ENCODE measurements at regions not wholly inside any gene's neighbourhood (a gene's known extent, or its start where the extent isn't known, plus 50 kb on each side); places are given as distances from the start of the nearest gene placed in this dataset.

GRCh38 chr10:130551676-130552075, 415.5 kb downstream of the GLRX3 start:
- ATAC-seq (no peak), DNase-seq (no peak)
- POLR2A ChIA-PET: no interaction called here
- no peak overlapping the region for H3K4me3 Mint-ChIP-seq
- H3K27me3 Mint-ChIP-seq (ENCODE audit: low read depth): no peaks in the 10 kb centered on the region
- no peaks in the 10 kb centered on the region for H3K36me3 Mint-ChIP-seq (ENCODE audit: low read depth)
- H3K27ac Mint-ChIP-seq: no peak overlapping the region
- CTCF ChIA-PET: no interaction called here
- H3K9me3 Mint-ChIP-seq (ENCODE audit: insufficient read depth): no peaks in the 10 kb centered on the region
- no peaks in the 10 kb centered on the region for H3K4me1 Mint-ChIP-seq (ENCODE audit: low read depth)

GRCh38 chr10:130553826-130554225, 417.6 kb downstream of the GLRX3 start:
- Mint-ChIP-seq H3K36me3 (ENCODE audit: low read depth) (no peaks in the 10 kb centered on the region), H3K4me3 (no peak overlapping the region), H3K27me3 (ENCODE audit: low read depth) (no peaks in the 10 kb centered on the region), H3K4me1 (ENCODE audit: low read depth) (no peaks in the 10 kb centered on the region), H3K27ac (no peak overlapping the region), H3K9me3 (ENCODE audit: insufficient read depth) (no peaks in the 10 kb centered on the region)
- ChIA-PET CTCF (no interaction called here), POLR2A (no interaction called here)
- ATAC-seq: no peak
- no peak for DNase-seq

- CTCF ChIA-PET: no interaction called here
- POLR2A ChIA-PET: no interaction called here
- Mint-ChIP-seq H3K27me3 (ENCODE audit: low read depth) (no peaks in the 10 kb centered on the region), H3K27ac (no peak overlapping the region), H3K4me1 (ENCODE audit: low read depth) (no peaks in the 10 kb centered on the region), H3K9me3 (ENCODE audit: insufficient read depth) (no peaks in the 10 kb centered on the region), H3K4me3 (no peak overlapping the region), H3K36me3 (ENCODE audit: low read depth) (no peaks in the 10 kb centered on the region)
- DNase-seq (no peak), ATAC-seq (no peak)
Observed at GRCh38 chr10:130554701-130555410, 418.7 kb downstream of the GLRX3 start.

- DNase-seq (no peak), ATAC-seq (no peak)
- CTCF ChIA-PET: no interaction called here
- no peaks in the 10 kb centered on the region for H3K9me3 Mint-ChIP-seq (ENCODE audit: insufficient read depth)
- POLR2A ChIA-PET: no interaction called here
- no peaks in the 10 kb centered on the region for H3K4me1 Mint-ChIP-seq (ENCODE audit: low read depth)
- H3K27ac Mint-ChIP-seq: no peak overlapping the region
- H3K27me3 Mint-ChIP-seq (ENCODE audit: low read depth): no peaks in the 10 kb centered on the region
- no peaks in the 10 kb centered on the region for H3K36me3 Mint-ChIP-seq (ENCODE audit: low read depth)
- H3K4me3 Mint-ChIP-seq: no peak overlapping the region
Observed at GRCh38 chr10:130555411-130555750, 419.2 kb downstream of the GLRX3 start.

DNA sequence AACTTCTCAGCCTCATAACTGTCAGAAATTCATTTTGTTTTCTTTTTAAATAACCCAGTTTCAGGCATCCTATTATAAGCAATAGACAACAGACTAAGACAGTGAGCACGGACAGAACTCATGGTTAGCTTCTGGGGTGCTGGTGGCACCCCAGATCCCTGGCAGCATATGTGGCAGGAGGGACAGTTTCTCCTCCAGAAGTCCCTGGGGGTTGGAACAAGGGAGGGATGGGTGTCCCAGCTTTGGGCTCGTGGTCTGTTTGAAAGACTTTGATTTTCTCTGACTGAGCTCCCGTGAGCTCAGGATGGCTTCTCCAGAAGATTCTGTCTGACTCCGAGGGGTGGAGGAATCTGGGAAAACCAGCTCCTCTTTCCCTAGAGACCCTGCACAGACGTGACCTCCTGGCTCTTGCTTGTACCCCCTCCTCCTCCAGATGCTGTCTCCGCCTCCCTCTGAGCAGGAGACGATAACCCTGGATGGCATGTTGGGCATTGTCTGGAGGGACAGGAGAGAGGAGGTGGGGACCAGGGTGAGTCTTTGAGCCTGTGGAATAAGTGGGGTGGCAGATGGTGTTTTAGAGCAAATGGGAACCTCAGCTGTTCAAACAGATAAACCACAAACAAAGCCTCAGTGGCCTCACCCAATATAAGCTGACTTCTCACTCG, 421.1 kb downstream of the GLRX3 start:
- Mint-ChIP-seq H3K4me1 (ENCODE audit: low read depth) (no peaks in the 10 kb centered on the region), H3K27ac (no peak overlapping the region), H3K27me3 (ENCODE audit: low read depth) (no peaks in the 10 kb centered on the region), H3K36me3 (ENCODE audit: low read depth) (no peaks in the 10 kb centered on the region), H3K9me3 (ENCODE audit: insufficient read depth) (no peaks in the 10 kb centered on the region), H3K4me3 (no peak overlapping the region)
- DNase-seq: no peak
- ATAC-seq: no peak
- ChIA-PET POLR2A (no interaction called here), CTCF (interaction anchor here (0.6 kb wide), 1 partner anchor 8 kb away, joined by 3 read pairs; no protein-coding TSS in a partner anchor)

- ChIA-PET CTCF (no interaction called here), POLR2A (no interaction called here)
- Mint-ChIP-seq H3K9me3 (ENCODE audit: insufficient read depth) (no peaks in the 10 kb centered on the region), H3K27me3 (ENCODE audit: low read depth) (no peaks in the 10 kb centered on the region), H3K4me1 (ENCODE audit: low read depth) (no peaks in the 10 kb centered on the region), H3K27ac (no peak overlapping the region), H3K36me3 (ENCODE audit: low read depth) (no peaks in the 10 kb centered on the region), H3K4me3 (no peak overlapping the region)
- ATAC-seq (no peak), DNase-seq (no peak)
Observed at GRCh38 chr10:130558746-130559546, 422.8 kb downstream of the GLRX3 start.

- POLR2A ChIA-PET: no interaction called here
- H3K4me1 Mint-ChIP-seq (ENCODE audit: low read depth): no peaks in the 10 kb centered on the region
Observed at GRCh38 chr10:130559547-130559880, 423.3 kb downstream of the GLRX3 start.

GRCh38 chr10:130560116-130560515, 423.9 kb downstream of the GLRX3 start:
- no peak overlapping the region for H3K27ac Mint-ChIP-seq
- ATAC-seq (no peak), DNase-seq (no peak)
- H3K4me1 Mint-ChIP-seq (ENCODE audit: low read depth): no peaks in the 10 kb centered on the region
- ChIA-PET CTCF (no interaction called here), POLR2A (no interaction called here)
- no peaks in the 10 kb centered on the region for H3K36me3 Mint-ChIP-seq (ENCODE audit: low read depth)
- H3K4me3 Mint-ChIP-seq: no peak overlapping the region
- no peaks in the 10 kb centered on the region for H3K9me3 Mint-ChIP-seq (ENCODE audit: insufficient read depth)
- H3K27me3 Mint-ChIP-seq (ENCODE audit: low read depth): no peaks in the 10 kb centered on the region

More at GRCh38 chr10:130559547-130559880, 423.3 kb downstream of the GLRX3 start:
- Mint-ChIP-seq H3K9me3 (ENCODE audit: insufficient read depth) (no peaks in the 10 kb centered on the region), H3K27ac (no peak overlapping the region), H3K4me3 (no peak overlapping the region), H3K27me3 (ENCODE audit: low read depth) (no peaks in the 10 kb centered on the region), H3K36me3 (ENCODE audit: low read depth) (no peaks in the 10 kb centered on the region)
- DNase-seq (no peak), ATAC-seq (no peak)
- CTCF ChIA-PET: no interaction called here

- ChIA-PET POLR2A (no interaction called here), CTCF (no interaction called here)
- no peaks in the 10 kb centered on the region for H3K4me1 Mint-ChIP-seq (ENCODE audit: low read depth)
- no peaks in the 10 kb centered on the region for H3K36me3 Mint-ChIP-seq (ENCODE audit: low read depth)
- ATAC-seq: no peak
- DNase-seq: no peak
- H3K9me3 Mint-ChIP-seq (ENCODE audit: insufficient read depth): no peaks in the 10 kb centered on the region
- no peaks in the 10 kb centered on the region for H3K27me3 Mint-ChIP-seq (ENCODE audit: low read depth)
- no peak overlapping the region for H3K4me3 Mint-ChIP-seq
- H3K27ac Mint-ChIP-seq: no peak overlapping the region
Observed at GRCh38 chr10:130560573-130560972, 424.4 kb downstream of the GLRX3 start.

DNA sequence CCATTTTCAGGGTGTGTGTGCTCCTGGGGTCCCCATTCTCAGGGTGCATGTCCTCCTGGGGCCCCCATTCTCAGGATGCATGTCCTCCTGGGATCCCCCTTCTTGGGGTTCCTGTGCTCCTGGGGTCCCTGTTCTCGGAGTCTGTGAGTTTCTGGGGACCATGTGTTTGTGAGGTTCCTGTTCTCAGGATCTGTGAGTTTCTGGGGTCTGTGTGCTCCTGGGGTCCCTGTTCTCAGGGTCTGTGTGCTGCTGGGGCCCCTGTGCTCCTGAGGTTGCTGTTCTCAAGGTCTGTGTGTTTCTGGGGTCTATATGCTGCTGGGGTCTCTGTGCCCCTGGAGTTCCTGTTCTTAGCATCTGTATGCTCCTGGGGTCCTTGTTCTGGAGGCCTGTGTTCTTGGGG, 425.5 kb downstream of the GLRX3 start:
- ATAC-seq (no peak), DNase-seq (no peak)
- Mint-ChIP-seq H3K4me1 (ENCODE audit: low read depth) (no peaks in the 10 kb centered on the region), H3K27ac (no peak overlapping the region), H3K9me3 (ENCODE audit: insufficient read depth) (no peaks in the 10 kb centered on the region), H3K27me3 (ENCODE audit: low read depth) (no peaks in the 10 kb centered on the region), H3K4me3 (no peak overlapping the region), H3K36me3 (ENCODE audit: low read depth) (no peaks in the 10 kb centered on the region)
- ChIA-PET POLR2A (no interaction called here), CTCF (no interaction called here)

GRCh38 chr10:130567011-130567410, 430.8 kb downstream of the GLRX3 start:
- Mint-ChIP-seq H3K9me3 (ENCODE audit: insufficient read depth) (no peaks in the 10 kb centered on the region), H3K36me3 (ENCODE audit: low read depth) (no peaks in the 10 kb centered on the region), H3K4me3 (no peak overlapping the region), H3K27me3 (ENCODE audit: low read depth) (no peaks in the 10 kb centered on the region), H3K27ac (no peak overlapping the region), H3K4me1 (ENCODE audit: low read depth) (no peaks in the 10 kb centered on the region)
- ChIA-PET CTCF (no interaction called here), POLR2A (no interaction called here)
- no peak for DNase-seq
- ATAC-seq: no peak

GRCh38 chr10:130567436-130567835, 431.2 kb downstream of the GLRX3 start:
- no peak overlapping the region for H3K27ac Mint-ChIP-seq
- CTCF ChIA-PET: no interaction called here
- no peaks in the 10 kb centered on the region for H3K27me3 Mint-ChIP-seq (ENCODE audit: low read depth)
- H3K36me3 Mint-ChIP-seq (ENCODE audit: low read depth): no peaks in the 10 kb centered on the region
- no peaks in the 10 kb centered on the region for H3K4me1 Mint-ChIP-seq (ENCODE audit: low read depth)
- ATAC-seq (no peak), DNase-seq (no peak)
- H3K4me3 Mint-ChIP-seq: no peak overlapping the region
- no peaks in the 10 kb centered on the region for H3K9me3 Mint-ChIP-seq (ENCODE audit: insufficient read depth)
- POLR2A ChIA-PET: no interaction called here

All from activated CD8-positive, alpha-beta T cell treated with anti-CD3 and anti-CD28 coated beads, Interleukin-2, amount 10 ng/mL, durations not matched to agents 7 days and 5 days (primary cell).